Vagina (tissue), 2 donors: ENCODE measurements at regions not wholly inside any gene's neighbourhood (a gene's known extent, or its start where the extent isn't known, plus 50 kb on each side); places are given as distances from the start of the nearest gene placed in this dataset.

Experiments used
- POLR2A ChIP-seq, 2 donors: fragments of 450-650 bp; IDR thresholded peaks; one replicate each; pipeline ENCODE4 v1.6.1; 2017; ENCODE audit warnings: antibody characterized with exemption in 2 of 2, mild to moderate bottlenecking in 2 of 2, moderate library complexity in 2 of 2
- POLR2AphosphoS5 ChIP-seq, 2 donors: sonication (generic); formaldehyde crosslinking; IDR thresholded peaks; one replicate each; pipeline ENCODE4 v1.9.0; 2017; ENCODE audit warnings: antibody characterized with exemption in 2 of 2, mild to moderate bottlenecking in 2 of 2, low read depth in 1 of 2; ENCODE audit not compliant: insufficient read depth in 1 of 2
- TF ChIP-seq, protein P1 (sequence below), 3 experiments: fragments of 450-650 bp in 2 of 3; fragments of 200-600 bp in 1 of 3; sonication (generic) in 1 of 3; IDR thresholded peaks; one replicate each; pipeline ENCODE4 v1.5.1; 2017 to 2019; ENCODE audit warnings: antibody characterized with exemption in 3 of 3, mild to moderate bottlenecking in 2 of 3, moderate library complexity in 2 of 3

DNA sequence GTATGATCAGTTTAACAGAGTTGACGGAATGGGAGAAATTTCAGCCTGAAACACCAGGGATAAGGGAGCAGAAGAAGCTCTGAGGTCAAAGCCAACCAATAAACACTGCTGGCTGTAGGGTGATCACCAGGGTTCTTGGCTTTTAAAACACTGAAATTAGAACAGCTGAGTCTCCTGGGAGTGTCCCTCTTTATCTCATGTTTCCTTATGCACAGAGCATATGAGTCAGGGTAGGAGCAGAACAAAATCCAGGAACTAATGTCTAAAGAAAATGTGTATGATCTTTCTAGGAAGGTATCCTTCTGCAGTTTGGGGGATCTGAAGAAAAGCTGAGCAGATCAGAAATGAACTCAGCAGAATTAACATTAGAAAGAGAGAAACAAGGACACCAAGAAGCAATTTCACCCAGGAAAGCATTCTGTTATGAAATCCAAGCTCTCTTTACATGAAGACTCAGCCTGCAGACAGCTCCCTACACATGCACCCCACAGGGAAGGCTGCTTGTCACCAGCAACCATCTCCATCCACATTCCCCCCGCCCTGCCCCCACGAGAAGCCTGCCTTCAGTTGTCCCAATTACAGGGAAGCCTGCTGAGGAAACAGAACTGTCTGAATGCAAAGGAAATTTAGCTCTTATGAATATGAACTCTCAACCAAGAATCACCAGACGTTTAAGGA lies 469.7 kb downstream of the PDCD6IP start:
- TF ChIP-seq, protein P1, sequence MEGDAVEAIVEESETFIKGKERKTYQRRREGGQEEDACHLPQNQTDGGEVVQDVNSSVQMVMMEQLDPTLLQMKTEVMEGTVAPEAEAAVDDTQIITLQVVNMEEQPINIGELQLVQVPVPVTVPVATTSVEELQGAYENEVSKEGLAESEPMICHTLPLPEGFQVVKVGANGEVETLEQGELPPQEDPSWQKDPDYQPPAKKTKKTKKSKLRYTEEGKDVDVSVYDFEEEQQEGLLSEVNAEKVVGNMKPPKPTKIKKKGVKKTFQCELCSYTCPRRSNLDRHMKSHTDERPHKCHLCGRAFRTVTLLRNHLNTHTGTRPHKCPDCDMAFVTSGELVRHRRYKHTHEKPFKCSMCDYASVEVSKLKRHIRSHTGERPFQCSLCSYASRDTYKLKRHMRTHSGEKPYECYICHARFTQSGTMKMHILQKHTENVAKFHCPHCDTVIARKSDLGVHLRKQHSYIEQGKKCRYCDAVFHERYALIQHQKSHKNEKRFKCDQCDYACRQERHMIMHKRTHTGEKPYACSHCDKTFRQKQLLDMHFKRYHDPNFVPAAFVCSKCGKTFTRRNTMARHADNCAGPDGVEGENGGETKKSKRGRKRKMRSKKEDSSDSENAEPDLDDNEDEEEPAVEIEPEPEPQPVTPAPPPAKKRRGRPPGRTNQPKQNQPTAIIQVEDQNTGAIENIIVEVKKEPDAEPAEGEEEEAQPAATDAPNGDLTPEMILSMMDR (IDR thresholded peaks at IDR 0.05): no peak
- TF ChIP-seq POLR2A (IDR thresholded peaks at IDR 0.05): no peak
- no peak for TF ChIP-seq POLR2AphosphoS5 (IDR thresholded peaks at IDR 0.05; ENCODE audit: insufficient read depth in 1 of 2, low read depth in 1 of 2)
